Nephron progenitor cell (in vitro differentiated cells): ENCODE measurements at regions not wholly inside any gene's neighbourhood (a gene's known extent, or its start where the extent isn't known, plus 50 kb on each side); places are given as distances from the start of the nearest gene placed in this dataset.

ENCODE experiments used
- DNase-seq: peaks from one replicate; pipeline ENCODE4 v3.0.0; 2021
- H3K27ac Mint-ChIP-seq: 2 replicates; pipeline ENCODE4 v1.8.0; 2021; ENCODE audit warnings: mild to moderate bottlenecking, moderate library complexity, mixed read lengths
- H3K27me3 Mint-ChIP-seq: 2 replicates; pipeline ENCODE4 v1.8.0; 2021; ENCODE audit warnings: mild to moderate bottlenecking, low read depth, mixed read lengths; ENCODE audit not compliant: poor library complexity
- H3K36me3 Mint-ChIP-seq: 2 replicates; pipeline ENCODE4 v1.8.0; 2021; ENCODE audit warnings: low read depth, mixed read lengths
- H3K4me1 Mint-ChIP-seq: 2 replicates; pipeline ENCODE4 v1.8.0; 2021; ENCODE audit warnings: mixed read lengths
- H3K4me3 Mint-ChIP-seq: 2 replicates; pipeline ENCODE4 v1.8.0; 2021; ENCODE audit warnings: mild to moderate bottlenecking, moderate library complexity, mixed read lengths
- H3K9me3 Mint-ChIP-seq: 2 replicates; pipeline ENCODE4 v1.8.0; 2021; ENCODE audit warnings: mild to moderate bottlenecking, moderate library complexity, mixed read lengths
- TF ChIP-seq, protein P1 (sequence below): fragments of 200-600 bp; sonication (generic); IDR thresholded peaks from 2 replicates; pipeline ENCODE4 v1.5.0; 2021; ENCODE audit warnings: antibody characterized with exemption

GRCh38 chr1:38289034-38289433, 242.4 kb upstream of the POU3F1 start:
- Mint-ChIP-seq H3K27me3 (peaks cover 34% of the 10 kb centered on the region), H3K27ac (no peak overlapping the region)

GRCh38 chr1:38287547-38287946, 241.0 kb upstream of the POU3F1 start:
- TF ChIP-seq, protein P1, sequence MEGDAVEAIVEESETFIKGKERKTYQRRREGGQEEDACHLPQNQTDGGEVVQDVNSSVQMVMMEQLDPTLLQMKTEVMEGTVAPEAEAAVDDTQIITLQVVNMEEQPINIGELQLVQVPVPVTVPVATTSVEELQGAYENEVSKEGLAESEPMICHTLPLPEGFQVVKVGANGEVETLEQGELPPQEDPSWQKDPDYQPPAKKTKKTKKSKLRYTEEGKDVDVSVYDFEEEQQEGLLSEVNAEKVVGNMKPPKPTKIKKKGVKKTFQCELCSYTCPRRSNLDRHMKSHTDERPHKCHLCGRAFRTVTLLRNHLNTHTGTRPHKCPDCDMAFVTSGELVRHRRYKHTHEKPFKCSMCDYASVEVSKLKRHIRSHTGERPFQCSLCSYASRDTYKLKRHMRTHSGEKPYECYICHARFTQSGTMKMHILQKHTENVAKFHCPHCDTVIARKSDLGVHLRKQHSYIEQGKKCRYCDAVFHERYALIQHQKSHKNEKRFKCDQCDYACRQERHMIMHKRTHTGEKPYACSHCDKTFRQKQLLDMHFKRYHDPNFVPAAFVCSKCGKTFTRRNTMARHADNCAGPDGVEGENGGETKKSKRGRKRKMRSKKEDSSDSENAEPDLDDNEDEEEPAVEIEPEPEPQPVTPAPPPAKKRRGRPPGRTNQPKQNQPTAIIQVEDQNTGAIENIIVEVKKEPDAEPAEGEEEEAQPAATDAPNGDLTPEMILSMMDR = no peak
- Mint-ChIP-seq H3K4me3 (no peak overlapping the region), H3K9me3 (no peaks in the 10 kb centered on the region), H3K27ac (no peak overlapping the region), H3K27me3 (peaks cover 31% of the 10 kb centered on the region), H3K4me1 (peaks cover 28% of the 10 kb centered on the region), H3K36me3 (no peaks in the 10 kb centered on the region)
- no peak for DNase-seq

More at GRCh38 chr1:38289034-38289433, 242.4 kb upstream of the POU3F1 start:
- H3K36me3 Mint-ChIP-seq = no peaks in the 10 kb centered on the region
- no peak overlapping the region for H3K4me3 Mint-ChIP-seq
- peaks cover 31% of the 10 kb centered on the region for H3K4me1 Mint-ChIP-seq
- no peak for DNase-seq
- H3K9me3 Mint-ChIP-seq = peaks cover 4% of the 10 kb centered on the region
- TF ChIP-seq, protein P1 = no peak

DNA sequence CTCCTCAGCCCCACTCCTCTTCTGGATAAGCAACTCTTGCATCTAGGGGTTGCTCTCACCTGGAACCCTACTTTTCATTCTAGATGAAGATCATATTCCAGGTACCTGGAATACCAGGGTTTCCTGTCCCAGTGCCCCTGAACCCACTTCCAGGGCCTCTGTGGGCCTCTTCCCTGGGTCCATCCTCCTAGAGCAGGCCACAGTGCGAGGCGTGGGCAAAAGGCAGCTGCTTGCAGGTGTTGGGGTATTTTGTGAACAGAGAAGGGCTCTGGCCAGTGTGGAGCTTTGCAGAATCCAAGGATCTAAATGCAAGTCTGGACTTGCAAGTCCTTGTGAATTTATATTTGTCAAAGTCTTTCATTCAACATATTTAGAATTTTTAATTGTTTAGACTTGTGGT, 240.4 kb upstream of the POU3F1 start:
- Mint-ChIP-seq H3K4me1 (peaks cover 24% of the 10 kb centered on the region), H3K27ac (no peak overlapping the region), H3K9me3 (no peaks in the 10 kb centered on the region), H3K27me3 (peaks cover 27% of the 10 kb centered on the region), H3K36me3 (no peaks in the 10 kb centered on the region), H3K4me3 (no peak overlapping the region)
- TF ChIP-seq, protein P1 = no peak
- DNase-seq = no peak

- no peak overlapping the region for H3K27ac Mint-ChIP-seq
- DNase-seq = no peak
- no peak overlapping the region for H3K4me3 Mint-ChIP-seq
- TF ChIP-seq, protein P1 = no peak
- peaks cover 17% of the 10 kb centered on the region for H3K27me3 Mint-ChIP-seq
- H3K4me1 Mint-ChIP-seq = peaks cover 15% of the 10 kb centered on the region
- H3K9me3 Mint-ChIP-seq = no peaks in the 10 kb centered on the region
- H3K36me3 Mint-ChIP-seq = no peaks in the 10 kb centered on the region
These were observed 239.4 kb upstream of the POU3F1 start for GRCh38 chr1:38285807-38286530.

- TF ChIP-seq, protein P1 = no peak
- Mint-ChIP-seq H3K27me3 (peaks cover 16% of the 10 kb centered on the region), H3K27ac (no peak overlapping the region), H3K4me1 (peaks cover 15% of the 10 kb centered on the region), H3K36me3 (no peaks in the 10 kb centered on the region), H3K4me3 (no peak overlapping the region), H3K9me3 (peaks cover 5% of the 10 kb centered on the region)
- no peak for DNase-seq
These were observed 238.4 kb upstream of the POU3F1 start for GRCh38 chr1:38284953-38285352.
